Activated CD8-positive, alpha-beta T cell treated with anti-CD3 and anti-CD28 coated beads for 36 hours (primary cell): ENCODE measurements at regions not wholly inside any gene's neighbourhood (a gene's known extent, or its start where the extent isn't known, plus 50 kb on each side); places are given as distances from the start of the nearest gene placed in this dataset.
"Not testable (repeated sequence)": the region's sequence is repeated elsewhere in the genome, so short reads cannot be mapped to it uniquely, and the experiment has no call there.

ENCODE experiments used
- ATAC-seq: fragments of 200-7000 bp; cut with Tn5 transposase; one replicate; pipeline ENCODE4 v1.10.0; 2021; ENCODE audit warnings: mild to moderate bottlenecking, moderate library complexity
- CTCF ChIA-PET: fragments of 350-600 bp; sonication (Branson Sonifier 250); formaldehyde crosslinking; loops from one replicate; lab custom pipeline; 2021; ENCODE audit warnings: antibody characterized with exemption; lab: Charles Lee
- POLR2A ChIA-PET: fragments of 350-600 bp; sonication (Branson Sonifier 250); formaldehyde crosslinking; loops from one replicate; lab custom pipeline; 2021; ENCODE audit warnings: antibody characterized with exemption; lab: Charles Lee
- DNase-seq: peaks from one replicate; pipeline ENCODE4 v3.0.0-alpha.2; 2020
- H3K27ac Mint-ChIP-seq: one replicate; pipeline ENCODE4 v1.8.0; 2021; ENCODE audit warnings: mild to moderate bottlenecking, mixed read lengths
- H3K27me3 Mint-ChIP-seq: one replicate; pipeline ENCODE4 v1.8.0; 2021; ENCODE audit warnings: mixed read lengths
- H3K36me3 Mint-ChIP-seq: one replicate; pipeline ENCODE4 v1.8.0; 2021; ENCODE audit warnings: low read depth, mixed read lengths
- H3K4me1 Mint-ChIP-seq: one replicate; pipeline ENCODE4 v1.8.0; 2021; ENCODE audit warnings: low read depth, mixed read lengths
- H3K4me3 Mint-ChIP-seq: one replicate; pipeline ENCODE4 v1.8.0; 2021; ENCODE audit warnings: mild to moderate bottlenecking, moderate library complexity, mixed read lengths
- H3K9me3 Mint-ChIP-seq: one replicate; pipeline ENCODE4 v1.8.0; 2021; ENCODE audit warnings: mixed read lengths
- intact Hi-C: fragments of 100-400 bp; cut with micrococcal nuclease; formaldehyde crosslinking; loops from one replicate; pipeline ENCODE4 v1.10.0; 2022
- TF ChIP-seq, protein P1 (sequence below): fragments of 200-600 bp; IDR thresholded peaks from one replicate; pipeline ENCODE4 v1.8.0; 2022; ENCODE audit warnings: antibody characterized with exemption, mild to moderate bottlenecking

GRCh38 chr2:194854941-194855340 is 802.1 kb upstream of the SLC39A10 start:
- no peak overlapping the region for H3K27ac Mint-ChIP-seq
- ATAC-seq (no peak), DNase-seq (no peak)
- no peaks in the 10 kb centered on the region for H3K27me3 Mint-ChIP-seq
- intact Hi-C loops: no loop called here
- no peaks in the 10 kb centered on the region for H3K9me3 Mint-ChIP-seq
- H3K4me3 Mint-ChIP-seq: no peak overlapping the region
- no peaks in the 10 kb centered on the region for H3K4me1 Mint-ChIP-seq
- POLR2A ChIA-PET: no interaction called here
- TF ChIP-seq, protein P1, sequence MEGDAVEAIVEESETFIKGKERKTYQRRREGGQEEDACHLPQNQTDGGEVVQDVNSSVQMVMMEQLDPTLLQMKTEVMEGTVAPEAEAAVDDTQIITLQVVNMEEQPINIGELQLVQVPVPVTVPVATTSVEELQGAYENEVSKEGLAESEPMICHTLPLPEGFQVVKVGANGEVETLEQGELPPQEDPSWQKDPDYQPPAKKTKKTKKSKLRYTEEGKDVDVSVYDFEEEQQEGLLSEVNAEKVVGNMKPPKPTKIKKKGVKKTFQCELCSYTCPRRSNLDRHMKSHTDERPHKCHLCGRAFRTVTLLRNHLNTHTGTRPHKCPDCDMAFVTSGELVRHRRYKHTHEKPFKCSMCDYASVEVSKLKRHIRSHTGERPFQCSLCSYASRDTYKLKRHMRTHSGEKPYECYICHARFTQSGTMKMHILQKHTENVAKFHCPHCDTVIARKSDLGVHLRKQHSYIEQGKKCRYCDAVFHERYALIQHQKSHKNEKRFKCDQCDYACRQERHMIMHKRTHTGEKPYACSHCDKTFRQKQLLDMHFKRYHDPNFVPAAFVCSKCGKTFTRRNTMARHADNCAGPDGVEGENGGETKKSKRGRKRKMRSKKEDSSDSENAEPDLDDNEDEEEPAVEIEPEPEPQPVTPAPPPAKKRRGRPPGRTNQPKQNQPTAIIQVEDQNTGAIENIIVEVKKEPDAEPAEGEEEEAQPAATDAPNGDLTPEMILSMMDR: no peak
- CTCF ChIA-PET: no interaction called here
- no peaks in the 10 kb centered on the region for H3K36me3 Mint-ChIP-seq

- TF ChIP-seq, protein P1: no peak
- ChIA-PET POLR2A (no interaction called here), CTCF (no interaction called here)
- no peak overlapping the region for H3K27ac Mint-ChIP-seq
- H3K4me1 Mint-ChIP-seq: no peaks in the 10 kb centered on the region
- no peaks in the 10 kb centered on the region for H3K36me3 Mint-ChIP-seq
- H3K4me3 Mint-ChIP-seq: no peak overlapping the region
- no peaks in the 10 kb centered on the region for H3K27me3 Mint-ChIP-seq
- H3K9me3 Mint-ChIP-seq: no peaks in the 10 kb centered on the region
- DNase-seq (no peak), ATAC-seq (no peak)
- intact Hi-C loops: no loop called here
These were observed 814.2 kb upstream of the SLC39A10 start for GRCh38 chr2:194842871-194843270.

GRCh38 chr2:194834371-194834770 is 822.7 kb upstream of the SLC39A10 start:
- ATAC-seq, POLR2A ChIA-PET, intact Hi-C loops, H3K4me3 Mint-ChIP-seq, H3K27ac Mint-ChIP-seq, H3K9me3 Mint-ChIP-seq, H3K4me1 Mint-ChIP-seq, H3K36me3 Mint-ChIP-seq, CTCF ChIA-PET, DNase-seq, H3K27me3 Mint-ChIP-seq: not testable (repeated sequence)

GRCh38 chr2:194826241-194826640 is 830.8 kb upstream of the SLC39A10 start:
- ATAC-seq (no peak), DNase-seq (no peak)
- H3K27me3 Mint-ChIP-seq: no peaks in the 10 kb centered on the region
- H3K27ac Mint-ChIP-seq: no peak overlapping the region
- H3K36me3 Mint-ChIP-seq: no peaks in the 10 kb centered on the region
- intact Hi-C loops: no loop called here
- H3K9me3 Mint-ChIP-seq: no peaks in the 10 kb centered on the region
- no peak overlapping the region for H3K4me3 Mint-ChIP-seq
- ChIA-PET POLR2A (no interaction called here), CTCF (no interaction called here)
- TF ChIP-seq, protein P1: no peak
- H3K4me1 Mint-ChIP-seq: no peaks in the 10 kb centered on the region

DNA sequence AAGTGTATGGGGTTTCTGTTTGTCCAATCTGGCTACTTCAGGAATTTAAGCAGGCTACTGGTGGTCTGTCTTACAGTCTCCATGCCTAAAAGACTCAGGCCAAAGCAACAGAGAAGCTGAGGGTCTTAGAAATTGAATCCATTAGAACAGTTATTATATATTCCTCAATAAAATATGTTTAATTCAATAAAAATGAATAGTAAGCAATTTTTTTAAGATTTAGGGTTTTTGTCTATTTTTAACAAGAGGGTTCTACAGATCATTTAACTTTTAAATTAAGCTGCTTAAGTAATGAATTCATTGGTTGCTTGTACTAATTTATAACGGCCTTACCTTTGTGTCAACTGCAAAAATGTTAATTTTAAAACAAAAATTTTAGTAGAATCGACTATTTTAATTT is 832.6 kb upstream of the SLC39A10 start:
- no peak overlapping the region for H3K4me3 Mint-ChIP-seq
- H3K27me3 Mint-ChIP-seq: no peaks in the 10 kb centered on the region
- TF ChIP-seq, protein P1: no peak
- DNase-seq (no peak), ATAC-seq (no peak)
- CTCF ChIA-PET: no interaction called here
- H3K9me3 Mint-ChIP-seq: no peaks in the 10 kb centered on the region
- POLR2A ChIA-PET: no interaction called here
- H3K36me3 Mint-ChIP-seq: no peaks in the 10 kb centered on the region
- no peaks in the 10 kb centered on the region for H3K4me1 Mint-ChIP-seq
- H3K27ac Mint-ChIP-seq: no peak overlapping the region
- intact Hi-C loops: no loop called here

DNA sequence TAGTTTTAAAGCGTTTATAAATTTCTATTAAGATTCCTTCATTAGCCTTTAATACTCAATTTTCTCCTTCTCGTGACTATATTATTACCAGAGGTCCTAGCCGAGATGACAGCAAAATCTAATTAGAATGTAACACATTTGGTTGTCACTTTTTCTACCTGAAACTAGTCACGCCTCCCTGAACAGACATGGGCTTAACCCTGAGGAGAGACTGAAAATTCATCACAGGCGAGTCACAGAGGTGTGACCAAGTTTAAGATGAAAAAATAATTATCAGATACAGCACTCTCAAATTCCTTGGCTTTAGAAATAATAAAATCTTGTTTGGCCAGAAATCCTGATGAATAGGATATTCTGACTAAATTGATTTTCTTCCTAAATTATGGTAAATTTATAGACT is 834.4 kb upstream of the SLC39A10 start:
- DNase-seq: no peak

More for the DNA sequence above, 834.4 kb upstream of the SLC39A10 start:
- no peak for ATAC-seq
- H3K36me3 Mint-ChIP-seq: no peaks in the 10 kb centered on the region
- ChIA-PET POLR2A (no interaction called here), CTCF (no interaction called here)
- intact Hi-C loops: no loop called here
- no peak overlapping the region for H3K27ac Mint-ChIP-seq
- no peaks in the 10 kb centered on the region for H3K9me3 Mint-ChIP-seq
- H3K27me3 Mint-ChIP-seq: no peaks in the 10 kb centered on the region
- TF ChIP-seq, protein P1: no peak
- no peak overlapping the region for H3K4me3 Mint-ChIP-seq
- no peaks in the 10 kb centered on the region for H3K4me1 Mint-ChIP-seq
